ENCODE measurements at regions not wholly inside any gene's neighbourhood (a gene's known extent, or its start where the extent isn't known, plus 50 kb on each side); places are given as distances from the start of the nearest gene placed in this dataset.
"Not testable (repeated sequence)": the region's sequence is repeated elsewhere in the genome, so short reads cannot be mapped to it uniquely, and the experiment has no call there.

DNA sequence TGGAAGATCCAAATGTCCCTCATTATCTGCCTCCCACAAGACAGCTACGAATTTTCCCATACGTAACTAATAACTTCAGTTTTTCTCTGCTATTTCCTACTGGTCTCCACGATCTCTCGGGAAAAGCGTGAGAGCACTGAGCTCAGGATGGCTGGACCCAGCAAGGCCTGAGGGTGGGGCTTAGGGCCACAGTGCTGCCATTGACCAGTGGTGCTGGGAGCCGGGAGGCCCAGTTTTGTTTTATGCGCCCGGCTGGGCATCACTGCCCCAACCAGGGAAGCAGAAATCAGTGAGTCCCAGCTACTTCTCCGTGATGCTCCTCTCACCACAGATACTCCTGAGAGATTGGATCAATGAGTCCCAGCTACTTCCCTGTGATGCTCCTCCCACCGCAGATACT, 238.4 kb downstream of the LY86 start:
- intact Hi-C loops (cut with micrococcal nuclease) = no loop called here
- H3K4me3 Mint-ChIP-seq = peak overlapping the region; percentile 16 to 81

DNA sequence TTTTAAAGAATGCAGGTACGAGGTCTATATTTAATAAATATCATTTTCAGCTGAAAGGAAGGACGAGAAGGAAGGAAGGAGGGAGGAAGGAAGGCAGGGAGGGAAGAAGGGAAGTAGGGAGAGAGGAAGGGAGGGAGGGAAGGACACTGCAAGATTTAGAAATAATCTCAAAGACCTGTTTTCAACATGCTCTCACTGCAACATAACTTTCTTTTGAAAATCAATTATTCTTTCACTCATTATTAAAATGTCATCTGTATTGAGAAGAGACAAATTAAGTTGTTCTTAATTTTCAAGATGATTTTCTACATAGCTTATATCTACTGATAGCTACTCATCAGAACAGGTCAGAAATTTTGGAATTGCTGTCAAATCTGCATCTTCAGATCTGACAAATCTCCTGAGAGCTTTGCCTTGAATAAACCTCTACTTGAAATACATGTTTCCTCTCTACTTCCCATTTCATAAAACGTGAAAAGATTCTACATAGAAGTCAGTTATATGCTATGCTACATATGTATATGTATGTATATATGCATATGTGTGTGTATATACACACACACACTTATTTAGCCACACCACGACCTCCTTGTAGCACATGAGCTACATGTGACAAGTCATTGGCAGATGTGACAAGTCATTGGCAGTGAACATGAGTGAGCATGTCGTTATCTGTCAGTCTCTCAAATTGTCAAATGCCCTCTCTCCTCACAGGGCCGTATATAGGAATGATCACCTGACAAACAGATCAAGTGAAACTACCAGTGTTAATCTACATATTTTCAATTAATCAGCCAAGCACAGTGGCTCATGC, 241.6 kb downstream of the LY86 start:
- no peak overlapping the region for H3K27ac Mint-ChIP-seq
- H4K20me1 ChIP-seq (ENCODE audit: insufficient read depth, low read length) = no peaks in the 10 kb centered on the region
- H3K4me1 Mint-ChIP-seq = peaks cover 40% of the 10 kb centered on the region
- DNase-seq = no peak
- H3K4me3 ChIP-seq (replicated peaks in 1 of 3; ENCODE audit: low read depth in 2 of 3, low read length in 3 of 3) = no peak overlapping the region
- H3K27ac ChIP-seq (ENCODE audit: low read depth in 1 of 2, low read length in 2 of 2) = no peak overlapping the region
- H3K79me2 ChIP-seq (ENCODE audit: insufficient read depth, low read length) = no peaks in the 10 kb centered on the region
- no peak overlapping the region for H3K4me3 Mint-ChIP-seq
- H3K4me1 ChIP-seq (ENCODE audit: control insufficient read depth in 1 of 2, insufficient read depth in 2 of 2, low read length in 2 of 2) = peaks cover 32 to 40% of the 10 kb centered on the region in 2 donors
- H3K27me3 ChIP-seq (ENCODE audit: control insufficient read depth in 2 of 2, insufficient read depth in 2 of 2, low read length in 2 of 2) = no peaks in the 10 kb centered on the region
- peaks cover 0 to 2% (median 0%) of the 10 kb centered on the region in 7 donors for H3K9me3 Mint-ChIP-seq
- peaks cover 3% of the 10 kb centered on the region in 2 donors for H3K36me3 Mint-ChIP-seq
- no peak for TF ChIP-seq CTCF (IDR thresholded peaks at IDR 0.05)
- H3K9ac ChIP-seq (ENCODE audit: insufficient read depth, low read length, poor library complexity, severe bottlenecking) = no peak overlapping the region
- no peaks in the 10 kb centered on the region for H3K9me3 ChIP-seq (replicated peaks in 1 of 2; ENCODE audit: control insufficient read depth in 1 of 2, insufficient read depth in 1 of 2, low read length in 2 of 2)
- 93% methylated on average over 3 of the region's 6 CpGs for whole genome bisulfite sequencing (ENCODE audit: insufficient coverage)
- H3K27me3 Mint-ChIP-seq (ENCODE audit: low read depth in 3 of 3) = peaks cover 0 to 4% (median 2%) of the 10 kb centered on the region in 3 donors
- intact Hi-C loops (cut with micrococcal nuclease) = no loop called here
- no peaks in the 10 kb centered on the region for H3K36me3 ChIP-seq (replicated peaks in 1 of 2; ENCODE audit: control insufficient read depth in 1 of 2, insufficient read depth in 2 of 2, low read length in 2 of 2)
- H2AFZ ChIP-seq (ENCODE audit: insufficient read depth, low read depth, low read length, poor library complexity, severe bottlenecking) = no peak overlapping the region
- H3K4me2 ChIP-seq (replicated peaks; ENCODE audit: extremely low read depth, low read length, poor library complexity, severe bottlenecking) = no peak overlapping the region

More for the DNA sequence above, 238.4 kb downstream of the LY86 start:
- H3K9ac ChIP-seq (ENCODE audit: insufficient read depth, low read length, poor library complexity, severe bottlenecking) = no peak overlapping the region
- peaks cover 57 to 67% of the 10 kb centered on the region in 2 donors for H3K4me1 ChIP-seq (ENCODE audit: control insufficient read depth in 1 of 2, insufficient read depth in 2 of 2, low read length in 2 of 2)
- no peaks in the 10 kb centered on the region for H4K20me1 ChIP-seq (ENCODE audit: insufficient read depth, low read length)
- Mint-ChIP-seq H3K27me3 (ENCODE audit: low read depth in 3 of 3) (peaks cover 0 to 7% (median 3%) of the 10 kb centered on the region in 3 donors), H3K36me3 (peaks cover 3% of the 10 kb centered on the region in 2 donors), H3K4me1 (peaks cover 41% of the 10 kb centered on the region), H3K27ac (peak overlapping the region; percentile 49 to 91 (median 81)), H3K9me3 (no peaks in the 10 kb centered on the region)
- no peaks in the 10 kb centered on the region for H3K27me3 ChIP-seq (ENCODE audit: control insufficient read depth in 2 of 2, insufficient read depth in 2 of 2, low read length in 2 of 2)
- peak overlapping the region; percentile 58 to 82 for H3K27ac ChIP-seq (ENCODE audit: low read depth in 1 of 2, low read length in 2 of 2)
- H3K79me2 ChIP-seq (ENCODE audit: insufficient read depth, low read length) = no peaks in the 10 kb centered on the region
- peak overlapping the region in 1 of 3 experiments; percentile 32 for H3K4me3 ChIP-seq (replicated peaks in 1 of 3; ENCODE audit: low read depth in 2 of 3, low read length in 3 of 3)
- no peak for DNase-seq
- H2AFZ ChIP-seq (ENCODE audit: insufficient read depth, low read depth, low read length, poor library complexity, severe bottlenecking) = peak overlapping the region; percentile 84
- no peaks in the 10 kb centered on the region for H3K36me3 ChIP-seq (replicated peaks in 1 of 2; ENCODE audit: control insufficient read depth in 1 of 2, insufficient read depth in 2 of 2, low read length in 2 of 2)
- TF ChIP-seq CTCF (IDR thresholded peaks at IDR 0.05) = no peak
- H3K4me2 ChIP-seq (replicated peaks; ENCODE audit: extremely low read depth, low read length, poor library complexity, severe bottlenecking) = peak overlapping the region; percentile 50
- H3K9me3 ChIP-seq (replicated peaks in 1 of 2; ENCODE audit: control insufficient read depth in 1 of 2, insufficient read depth in 1 of 2, low read length in 2 of 2) = no peaks in the 10 kb centered on the region
- 54% methylated on average over 6 of the region's 10 CpGs for WGBS (ENCODE audit: insufficient coverage)

- H3K4me3 ChIP-seq (replicated peaks in 1 of 3; ENCODE audit: low read depth in 2 of 3, low read length in 3 of 3); H3K9ac ChIP-seq (ENCODE audit: insufficient read depth, low read length, poor library complexity, severe bottlenecking); H3K4me2 ChIP-seq (replicated peaks; ENCODE audit: extremely low read depth, low read length, poor library complexity, severe bottlenecking); H3K36me3 ChIP-seq (replicated peaks in 1 of 2; ENCODE audit: control insufficient read depth in 1 of 2, insufficient read depth in 2 of 2, low read length in 2 of 2); H3K27me3 ChIP-seq (ENCODE audit: control insufficient read depth in 2 of 2, insufficient read depth in 2 of 2, low read length in 2 of 2); H3K27ac ChIP-seq (ENCODE audit: low read depth in 1 of 2, low read length in 2 of 2); intact Hi-C loops (cut with micrococcal nuclease); H4K20me1 ChIP-seq (ENCODE audit: insufficient read depth, low read length); H3K27me3 Mint-ChIP-seq (ENCODE audit: low read depth in 3 of 3); H3K36me3 Mint-ChIP-seq; DNase-seq; H3K9me3 ChIP-seq (replicated peaks in 1 of 2; ENCODE audit: control insufficient read depth in 1 of 2, insufficient read depth in 1 of 2, low read length in 2 of 2); H3K27ac Mint-ChIP-seq; H2AFZ ChIP-seq (ENCODE audit: insufficient read depth, low read depth, low read length, poor library complexity, severe bottlenecking); H3K79me2 ChIP-seq (ENCODE audit: insufficient read depth, low read length); H3K4me3 Mint-ChIP-seq; H3K9me3 Mint-ChIP-seq: not testable (repeated sequence)
- H3K4me1 Mint-ChIP-seq = peaks cover 34% of the 10 kb centered on the region
- peaks cover 26 to 34% of the 10 kb centered on the region in 2 donors for H3K4me1 ChIP-seq (ENCODE audit: control insufficient read depth in 1 of 2, insufficient read depth in 2 of 2, low read length in 2 of 2)
Observed at GRCh38 chr6:6830686-6831063, 242.2 kb downstream of the LY86 start.

Measured in CD14-positive monocyte (primary cell).